NCI-H2196 (cell line): ENCODE measurements at regions not wholly inside any gene's neighbourhood (a gene's known extent, or its start where the extent isn't known, plus 50 kb on each side); places are given as distances from the start of the nearest gene placed in this dataset.
"Not testable (repeated sequence)": the region's sequence is repeated elsewhere in the genome, so short reads cannot be mapped to it uniquely, and the experiment has no call there.

ENCODE experiments used
- DNase-seq: peaks from one replicate; lab custom pipeline; 2025; ENCODE audit not compliant: unreplicated experiment; lab: John Stamatoyannopoulos, UW

GRCh38 chr9:20240498-20240897, 381.8 kb downstream of the MLLT3 start:
- DNase-seq = no peak

GRCh38 chr9:20238921-20239320, 383.4 kb downstream of the MLLT3 start:
- DNase-seq = no peak

GRCh38 chr9:20237686-20238085, 384.6 kb downstream of the MLLT3 start:
- no peak for DNase-seq

- DNase-seq = no peak
Measured at GRCh38 chr9:20236676-20237075, 385.6 kb downstream of the MLLT3 start.

GRCh38 chr9:20235206-20235605, 387.1 kb downstream of the MLLT3 start:
- not testable (repeated sequence) for DNase-seq

GRCh38 chr9:20228096-20228495, 394.2 kb downstream of the MLLT3 start:
- no peak for DNase-seq

GRCh38 chr9:20227166-20227874, 395.0 kb downstream of the MLLT3 start:
- no peak for DNase-seq

GRCh38 chr9:20226345-20226744, 396.0 kb downstream of the MLLT3 start:
- DNase-seq = no peak

GRCh38 chr9:20225826-20226225, 396.5 kb downstream of the MLLT3 start:
- DNase-seq = no peak

- DNase-seq = no peak
Measured at GRCh38 chr9:20224756-20225155, 397.5 kb downstream of the MLLT3 start.

- DNase-seq = no peak
Measured at GRCh38 chr9:20220286-20220685, 402.0 kb downstream of the MLLT3 start.

- no peak for DNase-seq
Measured at GRCh38 chr9:20219437-20219836, 402.9 kb downstream of the MLLT3 start.

GRCh38 chr9:20217596-20217995, 404.7 kb downstream of the MLLT3 start:
- DNase-seq = no peak

GRCh38 chr9:20216438-20216837, 405.9 kb downstream of the MLLT3 start:
- DNase-seq = no peak

GRCh38 chr9:20215552-20215951, 406.7 kb downstream of the MLLT3 start:
- DNase-seq = no peak

- no peak for DNase-seq
Measured at GRCh38 chr9:20212806-20213205, 409.5 kb downstream of the MLLT3 start.

GRCh38 chr9:20209391-20210340, 412.6 kb downstream of the MLLT3 start:
- DNase-seq = no peak

- no peak for DNase-seq
Measured at GRCh38 chr9:20208961-20209371, 413.3 kb downstream of the MLLT3 start.

- DNase-seq = no peak
Measured at GRCh38 chr9:20208226-20208625, 414.1 kb downstream of the MLLT3 start.

- DNase-seq = no peak
Measured at GRCh38 chr9:20207176-20207575, 415.1 kb downstream of the MLLT3 start.

GRCh38 chr9:20205821-20206220, 416.5 kb downstream of the MLLT3 start:
- no peak for DNase-seq

- DNase-seq = no peak
Measured at GRCh38 chr9:20200991-20201431, 412.2 kb upstream of the SLC24A2 start.
